H9 (cell line): ENCODE measurements at regions not wholly inside any gene's neighbourhood (a gene's known extent, or its start where the extent isn't known, plus 50 kb on each side); places are given as distances from the start of the nearest gene placed in this dataset.

Experiments
- DNase-seq: peaks from one replicate; pipeline ENCODE4 v3.0.0-alpha.2; 2017
- H2AFZ ChIP-seq: one replicate; pipeline ENCODE4 v1.6.1; 2013; ENCODE audit warnings: mild to moderate bottlenecking, low read length, control low read depth, moderate library complexity
- H2AK5ac ChIP-seq: 2 replicates; pipeline ENCODE4 v1.6.1; 2013; ENCODE audit warnings: low read length, control low read depth, mixed read lengths; ENCODE audit not compliant: insufficient read length
- H2BK120ac ChIP-seq: one replicate; pipeline ENCODE4 v1.6.1; 2013; ENCODE audit warnings: low read depth, mild to moderate bottlenecking, low read length, control low read depth, inconsistent platforms; ENCODE audit not compliant: poor library complexity, severe bottlenecking
- H2BK12ac ChIP-seq: 2 replicates; pipeline ENCODE4 v1.6.1; 2013; ENCODE audit warnings: low read length, control low read depth, mixed read lengths, low read depth; ENCODE audit not compliant: insufficient read length
- H2BK15ac ChIP-seq: 2 replicates; pipeline ENCODE4 v1.6.1; 2013; ENCODE audit warnings: low read depth, low read length, control low read depth
- H2BK20ac ChIP-seq: one replicate; pipeline ENCODE4 v1.6.1; 2013; ENCODE audit warnings: low read depth, mild to moderate bottlenecking, low read length, control low read depth, inconsistent platforms; ENCODE audit not compliant: poor library complexity, severe bottlenecking
- H2BK5ac ChIP-seq: 2 replicates; pipeline ENCODE4 v1.6.1; 2013; ENCODE audit warnings: low read length, control low read depth, mixed read lengths; ENCODE audit not compliant: insufficient read length
- H3K14ac ChIP-seq: 2 replicates; pipeline ENCODE4 v1.6.1; 2013; ENCODE audit warnings: low read length, control low read depth; ENCODE audit not compliant: insufficient read depth
- H3K18ac ChIP-seq: 2 replicates; pipeline ENCODE4 v1.6.1; 2013; ENCODE audit warnings: low read depth, mild to moderate bottlenecking, mixed read lengths, low read length, control low read depth; ENCODE audit not compliant: insufficient read length
- H3K23ac ChIP-seq: 2 replicates; pipeline ENCODE4 v1.6.1; 2013; ENCODE audit warnings: low read length, control low read depth, mixed read lengths, low read depth; ENCODE audit not compliant: insufficient read length
- H3K23me2 ChIP-seq: 2 replicates; pipeline ENCODE4 v1.6.1; 2013; ENCODE audit warnings: low read depth, mild to moderate bottlenecking, mixed read lengths, low read length, control low read depth; ENCODE audit not compliant: insufficient read length, poor library complexity, severe bottlenecking
- H3K27ac ChIP-seq: 2 replicates; pipeline ENCODE4 v1.5.1; 2013; ENCODE audit warnings: low read length, control low read depth, mixed read lengths, low read depth; ENCODE audit not compliant: insufficient read length
- H3K27me3 ChIP-seq: 2 replicates; pipeline ENCODE4 v1.6.1; 2013; ENCODE audit warnings: low read length, control low read depth, inconsistent platforms; ENCODE audit not compliant: insufficient read depth
- H3K4ac ChIP-seq: 2 replicates; pipeline ENCODE4 v1.6.1; 2013; ENCODE audit warnings: low read depth, mild to moderate bottlenecking, control low read depth, inconsistent platforms, low read length, moderate library complexity
- H3K4me1 ChIP-seq: 2 replicates; pipeline ENCODE4 v1.6.1; 2013; ENCODE audit warnings: low read length, control low read depth, inconsistent platforms; ENCODE audit not compliant: insufficient read depth
- H3K4me2 ChIP-seq: 2 replicates; pipeline ENCODE4 v1.6.1; 2013; ENCODE audit warnings: low read length, control low read depth, mixed read lengths; ENCODE audit not compliant: insufficient read length, insufficient read depth
- H3K56ac ChIP-seq: 2 replicates; pipeline ENCODE4 v1.6.1; 2013; ENCODE audit warnings: low read depth, mild to moderate bottlenecking, mixed read lengths, low read length, control low read depth; ENCODE audit not compliant: insufficient read length
- H3K79me1 ChIP-seq: 2 replicates; pipeline ENCODE4 v1.6.1; 2013; ENCODE audit warnings: low read depth, mild to moderate bottlenecking, moderate library complexity, low read length, control low read depth, inconsistent platforms; ENCODE audit not compliant: insufficient read depth, poor library complexity, severe bottlenecking
- H3K79me2 ChIP-seq: 2 replicates; pipeline ENCODE4 v1.6.1; 2013; ENCODE audit warnings: low read length, control low read depth, inconsistent platforms; ENCODE audit not compliant: insufficient read depth
- H3K9ac ChIP-seq: 2 replicates; pipeline ENCODE4 v1.6.1; 2013; ENCODE audit warnings: low read length, control low read depth, mixed read lengths; ENCODE audit not compliant: insufficient read length; ENCODE audit errors: extremely low read depth
- H3K9me3 ChIP-seq: one replicate; pipeline ENCODE4 v1.6.1; 2013; ENCODE audit warnings: low read depth, low read length, inconsistent platforms; ENCODE audit not compliant: control insufficient read depth
- H3T11ph ChIP-seq: one replicate; pipeline ENCODE4 v1.6.1; 2013; ENCODE audit warnings: mild to moderate bottlenecking, low read length, control low read depth, inconsistent platforms
- H4K20me1 ChIP-seq: one replicate; pipeline ENCODE4 v1.6.1; 2013; ENCODE audit not compliant: control insufficient read depth, insufficient read length, insufficient read depth
- H4K5ac ChIP-seq: 2 replicates; pipeline ENCODE4 v1.6.1; 2013; ENCODE audit warnings: low read depth, mild to moderate bottlenecking, mixed read lengths, low read length, control low read depth; ENCODE audit not compliant: insufficient read length
- H4K8ac ChIP-seq: replicated peaks from 2 replicates; pipeline ENCODE4 v1.6.1; 2013; ENCODE audit warnings: low read length, control low read depth, mixed read lengths, low read depth; ENCODE audit not compliant: insufficient read length
- H4K91ac ChIP-seq: 2 replicates; pipeline ENCODE4 v1.6.1; 2013; ENCODE audit warnings: low read depth, mild to moderate bottlenecking, moderate library complexity, mixed read lengths, low read length, control low read depth; ENCODE audit not compliant: insufficient read length
- H3K27ac Mint-ChIP-seq, 3 experiments: 2 replicates in 2 of 3; 3 replicates in 1 of 3; pipeline ENCODE4 v1.8.0; 2020 to 2021; ENCODE audit warnings: mixed read lengths in 3 of 3, mild to moderate bottlenecking in 1 of 3, moderate library complexity in 1 of 3
- H3K27me3 Mint-ChIP-seq: 2 replicates; pipeline ENCODE4 v1.8.0; 2021; ENCODE audit warnings: low read depth, mild to moderate bottlenecking, moderate library complexity, mixed read lengths
- H3K36me3 Mint-ChIP-seq, 3 experiments: 2 replicates in 2 of 3; 3 replicates in 1 of 3; pipeline ENCODE4 v1.8.0; 2020 to 2021; ENCODE audit warnings: low read depth in 3 of 3, mixed read lengths in 3 of 3; ENCODE audit not compliant: insufficient read depth in 1 of 3
- H3K4me1 Mint-ChIP-seq, 2 experiments: 2 replicates each; pipeline ENCODE4 v1.8.0; 2020; ENCODE audit warnings: mixed read lengths in 2 of 2
- H3K4me3 Mint-ChIP-seq, 2 experiments: 2 replicates in 1 of 2; 3 replicates in 1 of 2; pipeline ENCODE4 v1.8.0; 2020 to 2021; ENCODE audit warnings: mild to moderate bottlenecking in 2 of 2, mixed read lengths in 2 of 2, moderate library complexity in 1 of 2
- H3K9me3 Mint-ChIP-seq, 2 experiments: 2 replicates in 1 of 2; 3 replicates in 1 of 2; pipeline ENCODE4 v1.8.0; 2020; ENCODE audit warnings: mild to moderate bottlenecking in 2 of 2, mixed read lengths in 2 of 2, moderate library complexity in 1 of 2
- WGBS: extraction: QIAGEN DNeasy Blood & Tissue Kit; methylation state at CpG from one replicate; pipeline ENCODE4 v1.1.7; 2013; ENCODE audit warnings: missing lambda C conversion rate, low lambda C conversion rate, mixed read lengths; ENCODE audit not compliant: insufficient read length; ENCODE audit errors: extremely low coverage; 5-methylcytosine and 5-hydroxymethylcytosine counted together
- TF ChIP-seq, protein P1 (sequence below): fragments of 200-600 bp; sonication (generic); conservative IDR thresholded peaks from 3 replicates; pipeline ENCODE4 v1.8.0; 2021; ENCODE audit warnings: antibody characterized with exemption, mild to moderate bottlenecking

DNA sequence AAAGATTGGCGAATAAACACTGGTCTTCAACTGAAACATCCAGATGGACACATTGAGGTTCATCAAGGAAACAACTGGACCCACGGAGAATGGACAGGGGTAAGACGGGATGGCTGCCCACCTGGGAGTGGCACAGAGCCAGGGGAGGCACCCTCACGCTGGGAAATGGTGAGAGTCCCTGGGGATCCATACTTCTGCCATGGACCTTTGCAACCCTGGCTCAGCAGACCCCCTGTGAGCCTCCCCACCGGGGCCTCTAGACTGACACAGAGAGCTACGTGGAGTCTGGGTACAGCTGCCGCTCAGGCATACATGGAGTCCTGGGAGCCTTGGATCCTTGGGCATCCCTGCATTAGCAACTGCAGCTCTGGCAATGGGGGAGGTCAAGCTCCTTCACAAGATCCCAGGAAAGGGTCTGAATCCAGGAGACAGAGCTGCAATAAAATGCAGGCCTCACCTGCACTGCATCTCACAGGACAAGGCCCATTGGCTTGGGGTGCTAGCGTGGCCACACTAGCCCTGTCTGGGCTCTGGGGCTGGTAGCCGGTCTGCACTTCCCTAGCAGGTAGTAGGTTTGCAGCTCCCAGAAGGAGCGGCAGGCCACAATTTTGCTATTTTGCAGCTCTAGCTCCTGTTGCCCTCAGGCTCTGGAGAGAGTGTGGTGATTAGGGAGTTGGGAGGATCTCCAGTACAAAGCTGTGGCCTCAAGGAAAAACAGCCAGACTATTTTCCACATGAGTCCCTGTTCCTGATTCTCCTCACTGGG, 496.4 kb upstream of the LRRC4C start:
- H3K4me1 ChIP-seq: no peaks in the 10 kb centered on the region
- no peak overlapping the region for H3K4ac ChIP-seq
- H2BK15ac ChIP-seq: no peak overlapping the region
- no peaks in the 10 kb centered on the region for H3K79me2 ChIP-seq
- H3K18ac ChIP-seq: no peak overlapping the region
- H2BK20ac ChIP-seq: no peak overlapping the region
- peaks cover 0 to 22% (median 5%) of the 10 kb centered on the region in 3 experiments; a peak in 5 of 7 replicates for H3K36me3 Mint-ChIP-seq
- H3K4me1 Mint-ChIP-seq: peaks cover under 1 to 1% of the 10 kb centered on the region in 2 experiments; a peak in 2 of 4 replicates
- H3K79me1 ChIP-seq: no peaks in the 10 kb centered on the region
- H2BK120ac ChIP-seq: no peak overlapping the region
- no peak overlapping the region for H3K4me2 ChIP-seq
- H3K27me3 ChIP-seq: no peaks in the 10 kb centered on the region
- H3K23ac ChIP-seq: no peak overlapping the region
- no peak for DNase-seq
- no peak overlapping the region for H2AK5ac ChIP-seq
- no peaks in the 10 kb centered on the region for H4K20me1 ChIP-seq
- TF ChIP-seq, protein P1, sequence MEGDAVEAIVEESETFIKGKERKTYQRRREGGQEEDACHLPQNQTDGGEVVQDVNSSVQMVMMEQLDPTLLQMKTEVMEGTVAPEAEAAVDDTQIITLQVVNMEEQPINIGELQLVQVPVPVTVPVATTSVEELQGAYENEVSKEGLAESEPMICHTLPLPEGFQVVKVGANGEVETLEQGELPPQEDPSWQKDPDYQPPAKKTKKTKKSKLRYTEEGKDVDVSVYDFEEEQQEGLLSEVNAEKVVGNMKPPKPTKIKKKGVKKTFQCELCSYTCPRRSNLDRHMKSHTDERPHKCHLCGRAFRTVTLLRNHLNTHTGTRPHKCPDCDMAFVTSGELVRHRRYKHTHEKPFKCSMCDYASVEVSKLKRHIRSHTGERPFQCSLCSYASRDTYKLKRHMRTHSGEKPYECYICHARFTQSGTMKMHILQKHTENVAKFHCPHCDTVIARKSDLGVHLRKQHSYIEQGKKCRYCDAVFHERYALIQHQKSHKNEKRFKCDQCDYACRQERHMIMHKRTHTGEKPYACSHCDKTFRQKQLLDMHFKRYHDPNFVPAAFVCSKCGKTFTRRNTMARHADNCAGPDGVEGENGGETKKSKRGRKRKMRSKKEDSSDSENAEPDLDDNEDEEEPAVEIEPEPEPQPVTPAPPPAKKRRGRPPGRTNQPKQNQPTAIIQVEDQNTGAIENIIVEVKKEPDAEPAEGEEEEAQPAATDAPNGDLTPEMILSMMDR: no peak
- no peak overlapping the region for H3K56ac ChIP-seq
- H4K8ac ChIP-seq: no peak overlapping the region
- H3K9me3 Mint-ChIP-seq: peaks cover 11 to 32% of the 10 kb centered on the region in 2 experiments; a peak in 4 of 5 replicates
- no peak overlapping the region for H3K9ac ChIP-seq
- no peak overlapping the region for H2AFZ ChIP-seq
- no peak overlapping the region for H4K91ac ChIP-seq
- H3K27ac Mint-ChIP-seq: no peak overlapping the region
- no peaks in the 10 kb centered on the region for H3K27me3 Mint-ChIP-seq
- H3K27ac ChIP-seq: no peak overlapping the region
- WGBS: no CpG with 5 or more reads among the region's 10 CpGs
- H3T11ph ChIP-seq: no peak overlapping the region
- no peak overlapping the region for H4K5ac ChIP-seq
- H3K14ac ChIP-seq: no peak overlapping the region; the same call in 1 of the 2 replicates
- H3K23me2 ChIP-seq: no peaks in the 10 kb centered on the region
- H3K9me3 ChIP-seq: no peaks in the 10 kb centered on the region
- H3K4me3 Mint-ChIP-seq: no peak overlapping the region
- no peak overlapping the region for H2BK12ac ChIP-seq
- no peak overlapping the region for H2BK5ac ChIP-seq
